GM23338 (cell line): ENCODE measurements at regions not wholly inside any gene's neighbourhood (a gene's known extent, or its start where the extent isn't known, plus 50 kb on each side); places are given as distances from the start of the nearest gene placed in this dataset.

Experiments
- ATAC-seq: fragments of 200-7000 bp; cut with Tn5 transposase; 3 replicates; pipeline ENCODE4 v1.9.1; 2020
- DNase-seq: peaks from one replicate; pipeline ENCODE4 v3.0.0-alpha.2; 2015; ENCODE audit warnings: low spot score
- H2AFZ ChIP-seq: fragments of 200-600 bp; sonication (generic); 2 replicates; pipeline ENCODE4 v1.8.0; 2016; ENCODE audit warnings: antibody characterized with exemption, mild to moderate bottlenecking, moderate library complexity
- H3F3A ChIP-seq: fragments of 200-600 bp; sonication (generic); replicated peaks from 2 replicates; pipeline ENCODE4 v1.8.0; 2017; ENCODE audit warnings: antibody characterized with exemption, mixed run types, low read depth
- H3K27ac ChIP-seq: fragments of 200-600 bp; sonication (generic); 2 replicates; pipeline ENCODE4 v1.6.1; 2016; ENCODE audit warnings: low read depth
- H3K27me3 ChIP-seq: fragments of 200-600 bp; sonication (generic); 2 replicates; pipeline ENCODE4 v1.8.0; 2016; ENCODE audit warnings: mild to moderate bottlenecking, mixed run types, moderate library complexity; ENCODE audit not compliant: insufficient read depth
- H3K36me3 ChIP-seq: fragments of 200-600 bp; sonication (generic); 2 replicates; pipeline ENCODE4 v1.8.0; 2016; ENCODE audit warnings: mild to moderate bottlenecking; ENCODE audit not compliant: insufficient read depth
- H3K4me1 ChIP-seq: fragments of 200-600 bp; sonication (generic); 2 replicates; pipeline ENCODE4 v1.8.0; 2016; ENCODE audit warnings: mild to moderate bottlenecking, moderate library complexity; ENCODE audit not compliant: insufficient read depth
- H3K4me2 ChIP-seq: fragments of 200-600 bp; sonication (generic); 2 replicates; pipeline ENCODE4 v1.7.1; 2017; ENCODE audit warnings: mixed run types
- H3K4me3 ChIP-seq: fragments of 200-600 bp; sonication (generic); 2 replicates; pipeline ENCODE4 v1.6.1; 2016; ENCODE audit warnings: mixed run types
- H3K79me2 ChIP-seq: fragments of 200-600 bp; sonication (generic); replicated peaks from 2 replicates; pipeline ENCODE4 v1.8.0; 2017; ENCODE audit warnings: mild to moderate bottlenecking; ENCODE audit not compliant: insufficient read depth
- H3K9me2 ChIP-seq: fragments of 200-600 bp; sonication (generic); 2 replicates; pipeline ENCODE4 v1.8.0; 2017; ENCODE audit not compliant: insufficient read depth
- H4K20me1 ChIP-seq: fragments of 200-600 bp; sonication (generic); replicated peaks from 2 replicates; pipeline ENCODE4 v1.8.0; 2017; ENCODE audit warnings: mild to moderate bottlenecking; ENCODE audit not compliant: insufficient read depth
- H3K27ac Mint-ChIP-seq: 2 replicates; pipeline ENCODE4 v1.8.0; 2020; ENCODE audit warnings: inconsistent platforms, mild to moderate bottlenecking, moderate library complexity, mixed read lengths
- H3K27me3 Mint-ChIP-seq: 3 replicates; pipeline ENCODE4 v1.8.0; 2022; ENCODE audit warnings: low read depth, mild to moderate bottlenecking, moderate library complexity, mixed read lengths, inconsistent platforms; ENCODE audit not compliant: insufficient read depth, poor library complexity
- H3K36me3 Mint-ChIP-seq: 3 replicates; pipeline ENCODE4 v1.8.0; 2021; ENCODE audit warnings: low read depth, mild to moderate bottlenecking, inconsistent platforms, moderate library complexity, mixed read lengths
- H3K4me1 Mint-ChIP-seq: 3 replicates; pipeline ENCODE4 v1.8.0; 2020; ENCODE audit warnings: mild to moderate bottlenecking, inconsistent platforms, mixed read lengths
- H3K4me3 Mint-ChIP-seq: 3 replicates; pipeline ENCODE4 v1.8.0; 2021; ENCODE audit warnings: moderate library complexity, mild to moderate bottlenecking, inconsistent platforms, mixed read lengths
- H3K9me3 Mint-ChIP-seq: 3 replicates; pipeline ENCODE4 v1.8.0; 2020; ENCODE audit warnings: moderate library complexity, mild to moderate bottlenecking, inconsistent platforms, mixed read lengths
- CREB1 ChIP-seq: fragments of 250-450 bp; sonication (Bioruptor Pico); IDR thresholded peaks from 2 replicates; pipeline ENCODE4 v1.5.0; 2020; ENCODE audit warnings: low read depth, mild to moderate bottlenecking, moderate library complexity
- CTCF ChIP-seq, 2 experiments: fragments of 200-600 bp in 1 of 2; sonication (generic) in 1 of 2; conservative IDR thresholded peaks; 2 replicates each; pipeline versions ENCODE4 v1.5.1 to v1.6.1; 2016 to 2017; ENCODE audit warnings: antibody characterized with exemption in 2 of 2, low read depth in 2 of 2, mild to moderate bottlenecking in 2 of 2, moderate library complexity in 1 of 2
- ETS1 ChIP-seq: IDR thresholded peaks from 2 replicates; pipeline ENCODE4 v1.6.1; 2016; ENCODE audit warnings: antibody characterized with exemption
- EZH2phosphoT487 ChIP-seq: fragments of 200-600 bp; sonication (generic); IDR thresholded peaks from one replicate; pipeline ENCODE4 v1.8.1; 2018; ENCODE audit warnings: antibody characterized with exemption; ENCODE audit not compliant: unreplicated experiment
- JUNB ChIP-seq: IDR thresholded peaks from one replicate; pipeline ENCODE4 v1.6.1; 2016; ENCODE audit warnings: antibody characterized with exemption; ENCODE audit not compliant: unreplicated experiment
- NANOG ChIP-seq: IDR thresholded peaks from 2 replicates; pipeline ENCODE4 v1.6.1; 2016; ENCODE audit warnings: antibody characterized with exemption, borderline replicate concordance
- POLR2AphosphoS5 ChIP-seq: IDR thresholded peaks from 2 replicates; pipeline ENCODE4 v1.6.1; 2016; ENCODE audit warnings: antibody characterized with exemption, low read depth
- REST ChIP-seq: IDR thresholded peaks from one replicate; pipeline ENCODE4 v1.6.1; 2018; ENCODE audit warnings: antibody characterized with exemption; ENCODE audit not compliant: unreplicated experiment
- STAT1 ChIP-seq: IDR thresholded peaks from one replicate; pipeline ENCODE4 v1.6.1; 2016; ENCODE audit warnings: antibody characterized with exemption; ENCODE audit not compliant: unreplicated experiment
- ZNF114 ChIP-seq: fragments of 250-450 bp; sonication (Bioruptor Pico); IDR thresholded peaks from 2 replicates; pipeline ENCODE4 v1.5.0; 2020; ENCODE audit warnings: mild to moderate bottlenecking, moderate library complexity
- ZNF331 ChIP-seq: fragments of 250-450 bp; sonication (Bioruptor Pico); IDR thresholded peaks from 2 replicates; pipeline ENCODE4 v1.5.0; 2020; ENCODE audit warnings: low read depth, mild to moderate bottlenecking, moderate library complexity
- ZNF462 ChIP-seq: fragments of 250-450 bp; sonication (Bioruptor Pico); IDR thresholded peaks from 2 replicates; pipeline ENCODE4 v1.5.0; 2020; ENCODE audit warnings: mild to moderate bottlenecking, moderate library complexity

GRCh38 chrX:95721011-95721410 lies 963.6 kb upstream of the DIAPH2 start:
- H3K4me1 Mint-ChIP-seq: peaks cover 13% of the 10 kb centered on the region; the same call in 2 of the 3 replicates
- Histone ChIP-seq H4K20me1 (no peaks in the 10 kb centered on the region), H3K9me2 (no peaks in the 10 kb centered on the region), H3K79me2 (no peaks in the 10 kb centered on the region), H2AFZ (no peak overlapping the region), H3K4me1 (no peaks in the 10 kb centered on the region), H3K36me3 (no peaks in the 10 kb centered on the region), H3K27ac (no peak overlapping the region), H3K4me2 (no peak overlapping the region), H3K4me3 (no peak overlapping the region), H3K27me3 (no peaks in the 10 kb centered on the region), H3F3A (no peaks in the 10 kb centered on the region)
- DNase-seq (no peak), ATAC-seq (no peak)
- no peak overlapping the region for H3K27ac Mint-ChIP-seq
- no peak overlapping the region for H3K4me3 Mint-ChIP-seq
- H3K36me3 Mint-ChIP-seq: no peaks in the 10 kb centered on the region; the same call in 2 of the 3 replicates
- no peak for TF ChIP-seq STAT1
- no peak for TF ChIP-seq CTCF (conservative IDR thresholded peaks at IDR 0.05; ENCODE audit: low read depth in 2 of 2)
- TF ChIP-seq ZNF114 (CRISPR knock-in tag): no peak
- TF ChIP-seq ZNF331 (CRISPR knock-in tag): no peak
- TF ChIP-seq ZNF462 (CRISPR knock-in tag): no peak
- TF ChIP-seq JUNB: no peak
- TF ChIP-seq CREB1 (CRISPR knock-in tag): no peak
- TF ChIP-seq NANOG: no peak
- TF ChIP-seq POLR2AphosphoS5: no peak
- no peak for TF ChIP-seq EZH2phosphoT487
- TF ChIP-seq REST: no peak
- TF ChIP-seq ETS1: no peak
- no peaks in the 10 kb centered on the region; the same call in 2 of the 3 replicates for H3K9me3 Mint-ChIP-seq
- H3K27me3 Mint-ChIP-seq: no peaks in the 10 kb centered on the region
